ENCODE measurements at regions not wholly inside any gene's neighbourhood (a gene's known extent, or its start where the extent isn't known, plus 50 kb on each side); places are given as distances from the start of the nearest gene placed in this dataset.

- no peak overlapping the region for H3K4me3 ChIP-seq (ENCODE audit: low read depth, low read length)
- POLR2A ChIA-PET = no interaction called here
- H3K27me3 ChIP-seq (ENCODE audit: control insufficient read depth, insufficient read depth, low read length) = peaks cover 5% of the 10 kb centered on the region; the same call in 1 of the 2 replicates
- CTCF ChIA-PET = no interaction called here
- no peak for DNase-seq (ENCODE audit: low read depth)
- no peaks in the 10 kb centered on the region for H3K36me3 ChIP-seq (ENCODE audit: control insufficient read depth, insufficient read depth, low read length)
- no peak for TF ChIP-seq CTCF (IDR thresholded peaks at IDR 0.05; ENCODE audit: insufficient read depth, low read depth, low read length)
Observed at GRCh38 chr12:111148005-111148404, 220.9 kb downstream of the PHETA1 start.

GRCh38 chr12:111143271-111143670 lies 222.9 kb upstream of the MYL2 start:
- Histone ChIP-seq H3K36me3 (ENCODE audit: control insufficient read depth, insufficient read depth, low read length) (no peaks in the 10 kb centered on the region), H3K4me3 (ENCODE audit: low read depth, low read length) (no peak overlapping the region), H3K27me3 (ENCODE audit: control insufficient read depth, insufficient read depth, low read length) (no peaks in the 10 kb centered on the region)
- CTCF ChIA-PET = no interaction called here
- no peak for DNase-seq (ENCODE audit: low read depth)
- TF ChIP-seq CTCF (IDR thresholded peaks at IDR 0.05; ENCODE audit: insufficient read depth, low read depth, low read length) = no peak
- POLR2A ChIA-PET = no interaction called here

GRCh38 chr12:111141205-111141604 lies 220.8 kb upstream of the MYL2 start:
- ChIA-PET CTCF (no interaction called here), POLR2A (no interaction called here)
- DNase-seq (ENCODE audit: low read depth) = no peak
- Histone ChIP-seq H3K4me3 (ENCODE audit: low read depth, low read length) (no peak overlapping the region), H3K27me3 (ENCODE audit: control insufficient read depth, insufficient read depth, low read length) (no peaks in the 10 kb centered on the region), H3K36me3 (ENCODE audit: control insufficient read depth, insufficient read depth, low read length) (no peaks in the 10 kb centered on the region)
- no peak for TF ChIP-seq CTCF (IDR thresholded peaks at IDR 0.05; ENCODE audit: insufficient read depth, low read depth, low read length)

- TF ChIP-seq CTCF (IDR thresholded peaks at IDR 0.05; ENCODE audit: insufficient read depth, low read depth, low read length) = no peak
- POLR2A ChIA-PET = no interaction called here
- DNase-seq (ENCODE audit: low read depth) = no peak
- CTCF ChIA-PET = no interaction called here
- no peak overlapping the region for H3K4me3 ChIP-seq (ENCODE audit: low read depth, low read length)
- no peaks in the 10 kb centered on the region for H3K27me3 ChIP-seq (ENCODE audit: control insufficient read depth, insufficient read depth, low read length)
- no peaks in the 10 kb centered on the region for H3K36me3 ChIP-seq (ENCODE audit: control insufficient read depth, insufficient read depth, low read length)
Observed at GRCh38 chr12:111138016-111138415, 217.6 kb upstream of the MYL2 start.

- no peaks in the 10 kb centered on the region for H3K27me3 ChIP-seq (ENCODE audit: control insufficient read depth, insufficient read depth, low read length)
- DNase-seq (ENCODE audit: low read depth) = no peak
- ChIA-PET CTCF (no interaction called here), POLR2A (no interaction called here)
- H3K36me3 ChIP-seq (ENCODE audit: control insufficient read depth, insufficient read depth, low read length) = no peaks in the 10 kb centered on the region
- TF ChIP-seq CTCF (IDR thresholded peaks at IDR 0.05; ENCODE audit: insufficient read depth, low read depth, low read length) = no peak
- no peak overlapping the region for H3K4me3 ChIP-seq (ENCODE audit: low read depth, low read length)
Observed at GRCh38 chr12:111135293-111135832, 215.0 kb upstream of the MYL2 start.
